Gastroesophageal sphincter (tissue), 4 donors: ENCODE measurements at regions not wholly inside any gene's neighbourhood (a gene's known extent, or its start where the extent isn't known, plus 50 kb on each side); places are given as distances from the start of the nearest gene placed in this dataset.

ENCODE experiments used
- ATAC-seq: fragments of 150-250 bp; one replicate; pipeline ENCODE4 v1.9.1; 2016; ENCODE audit warnings: mild to moderate bottlenecking, moderate library complexity
- H3K27ac ChIP-seq, 4 donors: fragments of 200-600 bp; sonication (generic) in 3 of 4; 1 replicate in 3 of 4; 2 replicates in 1 of 4; pipeline ENCODE4 v1.5.1; 2016 to 2019
- H3K27me3 ChIP-seq: fragments of 200-600 bp; sonication (generic); one replicate; pipeline ENCODE4 v1.5.1; 2019
- H3K36me3 ChIP-seq, 2 donors: fragments of 200-600 bp; sonication (generic); one replicate each; pipeline ENCODE4 v1.5.1; 2019; ENCODE audit warnings: control low read depth in 1 of 2
- H3K4me1 ChIP-seq, 3 donors: fragments of 200-600 bp; sonication (generic); 1 replicate in 2 of 3; 2 replicates in 1 of 3; pipeline ENCODE4 v1.5.1; 2016 to 2019; ENCODE audit warnings: control low read depth in 2 of 3
- H3K4me3 ChIP-seq, 2 donors: fragments of 200-600 bp; sonication (generic); one replicate each; pipeline ENCODE4 v1.5.1; 2019; ENCODE audit warnings: mild to moderate bottlenecking in 1 of 2, moderate library complexity in 1 of 2
- H3K9me3 ChIP-seq, 3 donors: fragments of 200-600 bp; sonication (generic); one replicate each; pipeline ENCODE4 v1.5.1; 2017 to 2019; ENCODE audit warnings: control low read depth in 2 of 3
- CTCF ChIP-seq, 4 experiments: fragments of 200-600 bp in 2 of 4; fragments of 450-650 bp in 2 of 4; sonication (generic) in 1 of 4; IDR thresholded peaks; one replicate each; pipeline ENCODE4 v1.5.1; 2017 to 2019; ENCODE audit warnings: antibody characterized with exemption in 4 of 4, mild to moderate bottlenecking in 2 of 4, moderate library complexity in 2 of 4
- EP300 ChIP-seq: sonication (generic); formaldehyde crosslinking; IDR thresholded peaks from one replicate; pipeline ENCODE4 v1.6.1; 2017; ENCODE audit warnings: antibody characterized with exemption, mild to moderate bottlenecking
- POLR2A ChIP-seq, 2 donors: fragments of 450-650 bp; IDR thresholded peaks; one replicate each; pipeline ENCODE4 v1.6.1; 2017; ENCODE audit warnings: antibody characterized with exemption in 2 of 2, mild to moderate bottlenecking in 2 of 2, moderate library complexity in 1 of 2
- POLR2AphosphoS5 ChIP-seq: sonication (generic); formaldehyde crosslinking; IDR thresholded peaks from one replicate; pipeline ENCODE4 v1.6.1; 2017; ENCODE audit warnings: antibody characterized with exemption
- WGBS, 2 donors: methylation state at CpG; one replicate each; pipeline ENCODE4 v1.1.5; 2018; ENCODE audit warnings: low coverage in 1 of 2; 5-methylcytosine and 5-hydroxymethylcytosine counted together

GRCh38 chr4:57682275-57682674, 572.1 kb upstream of the IGFBP7 start:
- H3K4me3 ChIP-seq = no peak overlapping the region
- H3K27ac ChIP-seq = no peak overlapping the region
- no peaks in the 10 kb centered on the region for H3K4me1 ChIP-seq
- no peak for TF ChIP-seq CTCF (IDR thresholded peaks at IDR 0.05)
- no peak for TF ChIP-seq POLR2AphosphoS5
- no peak for TF ChIP-seq EP300
- TF ChIP-seq POLR2A (IDR thresholded peaks at IDR 0.05) = no peak
- H3K27me3 ChIP-seq = no peaks in the 10 kb centered on the region
- H3K36me3 ChIP-seq = no peaks in the 10 kb centered on the region
- H3K9me3 ChIP-seq = no peaks in the 10 kb centered on the region
- no peak for ATAC-seq

GRCh38 chr4:57679969-57680368, 569.8 kb upstream of the IGFBP7 start:
- TF ChIP-seq EP300 (no peak), POLR2AphosphoS5 (no peak)
- Histone ChIP-seq H3K4me1 (no peaks in the 10 kb centered on the region), H3K27me3 (no peaks in the 10 kb centered on the region), H3K9me3 (no peaks in the 10 kb centered on the region), H3K4me3 (no peak overlapping the region), H3K27ac (no peak overlapping the region), H3K36me3 (no peaks in the 10 kb centered on the region)
- no peak for ATAC-seq
- 83 to 93% methylated on average over 1 to 4 of the region's 7 CpGs for WGBS, 2 donors

GRCh38 chr4:57676394-57676793, 566.2 kb upstream of the IGFBP7 start:
- no peaks in the 10 kb centered on the region for H3K9me3 ChIP-seq
- ATAC-seq = no peak
- no peak overlapping the region for H3K27ac ChIP-seq
- WGBS, 2 donors = 96 to 97% methylated on average over 5 to 6 of the region's 6 CpGs
- H3K4me1 ChIP-seq = no peaks in the 10 kb centered on the region
- H3K27me3 ChIP-seq = no peaks in the 10 kb centered on the region
- no peak for TF ChIP-seq POLR2AphosphoS5
- TF ChIP-seq POLR2A (IDR thresholded peaks at IDR 0.05) = no peak
- TF ChIP-seq EP300 = no peak
- TF ChIP-seq CTCF (IDR thresholded peaks at IDR 0.05) = no peak
- H3K4me3 ChIP-seq = no peak overlapping the region
- no peaks in the 10 kb centered on the region for H3K36me3 ChIP-seq

GRCh38 chr4:57672846-57673433, 562.8 kb upstream of the IGFBP7 start:
- Histone ChIP-seq H3K9me3 (no peaks in the 10 kb centered on the region), H3K27ac (no peak overlapping the region), H3K36me3 (no peaks in the 10 kb centered on the region), H3K4me3 (no peak overlapping the region), H3K27me3 (no peaks in the 10 kb centered on the region), H3K4me1 (no peaks in the 10 kb centered on the region)
- 30 to 40% methylated on average over 1 to 2 of the region's 2 CpGs for WGBS, 2 donors
- TF ChIP-seq POLR2A (IDR thresholded peaks at IDR 0.05) (no peak), EP300 (no peak), POLR2AphosphoS5 (no peak), CTCF (IDR thresholded peaks at IDR 0.05) (no peak)
- ATAC-seq = no peak

GRCh38 chr4:57668621-57669020, 558.4 kb upstream of the IGFBP7 start:
- no peaks in the 10 kb centered on the region for H3K36me3 ChIP-seq
- no peaks in the 10 kb centered on the region for H3K9me3 ChIP-seq
- ATAC-seq = no peak
- TF ChIP-seq EP300 = no peak
- TF ChIP-seq POLR2A (IDR thresholded peaks at IDR 0.05) = no peak
- TF ChIP-seq CTCF (IDR thresholded peaks at IDR 0.05) = no peak
- TF ChIP-seq POLR2AphosphoS5 = no peak
- no peaks in the 10 kb centered on the region for H3K27me3 ChIP-seq
- H3K4me3 ChIP-seq = no peak overlapping the region
- no peak overlapping the region for H3K27ac ChIP-seq
- 60 to 69% methylated on average over 1 to 2 of the region's 2 CpGs for WGBS, 2 donors
- no peaks in the 10 kb centered on the region for H3K4me1 ChIP-seq
